Neural cell (in vitro differentiated cells): ENCODE measurements at regions not wholly inside any gene's neighbourhood (a gene's known extent, or its start where the extent isn't known, plus 50 kb on each side); places are given as distances from the start of the nearest gene placed in this dataset.
"Not testable (repeated sequence)": the region's sequence is repeated elsewhere in the genome, so short reads cannot be mapped to it uniquely, and the experiment has no call there.

Experiments used
- H2AFZ ChIP-seq: fragments of 200-600, 300-800 bp; sonication (generic), shearing (Covaris generic); 2 replicates; pipeline ENCODE4 v1.6.0; 2014; ENCODE audit warnings: low read depth, mild to moderate bottlenecking, antibody characterized with exemption, low read length, moderate library complexity
- H3F3A ChIP-seq: fragments of 200-600 bp; shearing (Covaris generic); 2 replicates; pipeline ENCODE4 v1.6.1; 2016; ENCODE audit warnings: mild to moderate bottlenecking, moderate library complexity, mixed read lengths, antibody characterized with exemption, low read length; ENCODE audit not compliant: insufficient read depth, poor library complexity, severe bottlenecking
- H3K27ac ChIP-seq: fragments of 200-600, 300-800 bp; sonication (generic), shearing (Covaris generic); 2 replicates; pipeline ENCODE4 v1.5.1; 2014; ENCODE audit warnings: mild to moderate bottlenecking, low read length, moderate library complexity
- H3K27me3 ChIP-seq: fragments of 300-800, 200-600 bp; sonication (generic), shearing (Covaris generic); 2 replicates; pipeline ENCODE4 v1.6.0; 2014; ENCODE audit warnings: mild to moderate bottlenecking, low read depth, low read length, moderate library complexity; ENCODE audit not compliant: insufficient read depth
- H3K36me3 ChIP-seq: fragments of 300-800, 200-600 bp; sonication (generic), shearing (Covaris generic); 2 replicates; pipeline ENCODE4 v1.5.1; 2014; ENCODE audit warnings: mild to moderate bottlenecking, antibody characterized with exemption, low read length, moderate library complexity; ENCODE audit not compliant: insufficient read depth
- H3K4me2 ChIP-seq: fragments of 300-800, 200-600 bp; sonication (generic), shearing (Covaris generic); 2 replicates; pipeline ENCODE4 v1.6.0; 2014; ENCODE audit warnings: mild to moderate bottlenecking, low read length
- H3K4me3 ChIP-seq: fragments of 300-800, 200-600 bp; sonication (generic), shearing (Covaris generic); 2 replicates; pipeline ENCODE4 v1.5.1; 2014; ENCODE audit warnings: mild to moderate bottlenecking, low read length, moderate library complexity
- H3K79me2 ChIP-seq: fragments of 200-600 bp; shearing (Covaris generic); replicated peaks from 2 replicates; pipeline ENCODE4 v1.6.0; 2014; ENCODE audit warnings: mild to moderate bottlenecking, low read length, moderate library complexity; ENCODE audit not compliant: insufficient read depth
- H3K9ac ChIP-seq: fragments of 300-800, 200-600 bp; sonication (generic), shearing (Covaris generic); 2 replicates; pipeline ENCODE4 v1.6.1; 2016; ENCODE audit warnings: mild to moderate bottlenecking, low read length, mixed read lengths
- H3K9me2 ChIP-seq: fragments of 200-600 bp; shearing (Covaris generic); 2 replicates; pipeline ENCODE4 v1.6.1; 2016; ENCODE audit warnings: mild to moderate bottlenecking, low read length, mixed read lengths; ENCODE audit not compliant: insufficient read depth
- H3K9me3 ChIP-seq: fragments of 200-600, 300-800 bp; sonication (generic), shearing (Covaris generic); 2 replicates; pipeline ENCODE4 v1.6.1; 2016; ENCODE audit warnings: mild to moderate bottlenecking, mixed run types, low read length, moderate library complexity, mixed read lengths
- H4K20me1 ChIP-seq: fragments of 200-600 bp; shearing (Covaris generic); 2 replicates; pipeline ENCODE4 v1.6.1; 2016; ENCODE audit warnings: mild to moderate bottlenecking, mixed run types; ENCODE audit not compliant: insufficient read depth
- CTCF ChIP-seq: fragments of 450-650 bp; IDR thresholded peaks from 2 replicates; pipeline ENCODE4 v1.5.1; 2014; ENCODE audit warnings: antibody characterized with exemption, mild to moderate bottlenecking, moderate library complexity; ENCODE audit not compliant: poor library complexity, severe bottlenecking
- EP300 ChIP-seq: fragments of 450-650 bp; conservative IDR thresholded peaks from 2 replicates; pipeline ENCODE4 v1.6.1; 2014; ENCODE audit warnings: antibody characterized with exemption, mild to moderate bottlenecking, moderate library complexity; ENCODE audit not compliant: poor library complexity, severe bottlenecking
- EZH2 ChIP-seq: fragments of 200-600, 300-800 bp; shearing (Covaris generic), sonication (generic); IDR thresholded peaks from 2 replicates; pipeline ENCODE4 v1.6.1; 2014; ENCODE audit warnings: antibody characterized with exemption, low read length, borderline replicate concordance, mild to moderate bottlenecking; ENCODE audit not compliant: insufficient read depth, poor library complexity, severe bottlenecking
- MXI1 ChIP-seq: fragments of 450-650 bp; conservative IDR thresholded peaks from 2 replicates; pipeline ENCODE4 v1.6.1; 2014; ENCODE audit warnings: antibody characterized with exemption, mild to moderate bottlenecking; ENCODE audit not compliant: poor library complexity, severe bottlenecking
- POLR2AphosphoS5 ChIP-seq: IDR thresholded peaks from 2 replicates; pipeline ENCODE4 v1.6.1; 2012
- RAD21 ChIP-seq: fragments of 450-650 bp; conservative IDR thresholded peaks from 2 replicates; pipeline ENCODE4 v1.6.1; 2014; ENCODE audit warnings: antibody characterized with exemption, mild to moderate bottlenecking, moderate library complexity
- REST ChIP-seq: IDR thresholded peaks from 2 replicates; pipeline ENCODE4 v1.6.1; 2012; ENCODE audit warnings: borderline replicate concordance
- SMC3 ChIP-seq: fragments of 450-650 bp; conservative IDR thresholded peaks from 2 replicates; pipeline ENCODE4 v1.6.1; 2014; ENCODE audit warnings: antibody characterized with exemption, mild to moderate bottlenecking, moderate library complexity; ENCODE audit not compliant: poor library complexity
- TAF1 ChIP-seq: IDR thresholded peaks from 2 replicates; pipeline ENCODE4 v1.6.1; 2012; ENCODE audit warnings: low read depth

GRCh38 chr6:144468709-144469108 is 183.6 kb downstream of the UTRN start:
- Histone ChIP-seq H3K79me2 (no peaks in the 10 kb centered on the region), H3K36me3 (no peaks in the 10 kb centered on the region), H3K4me3 (no peak overlapping the region), H3K9me3 (no peaks in the 10 kb centered on the region), H2AFZ (no peak overlapping the region), H3K9me2 (no peaks in the 10 kb centered on the region), H3K4me2 (no peak overlapping the region), H4K20me1 (no peaks in the 10 kb centered on the region), H3K9ac (no peak overlapping the region), H3F3A (no peaks in the 10 kb centered on the region), H3K27ac (no peak overlapping the region), H3K27me3 (no peaks in the 10 kb centered on the region)
- no peak for TF ChIP-seq REST
- TF ChIP-seq EZH2 = no peak
- TF ChIP-seq TAF1 = no peak
- no peak for TF ChIP-seq RAD21
- no peak for TF ChIP-seq POLR2AphosphoS5
- TF ChIP-seq MXI1 = no peak
- TF ChIP-seq SMC3 = no peak
- TF ChIP-seq CTCF = no peak
- TF ChIP-seq EP300 = no peak

GRCh38 chr6:144469144-144469575 is 184.0 kb downstream of the UTRN start:
- no peak overlapping the region for H3K9ac ChIP-seq
- no peaks in the 10 kb centered on the region for H3K79me2 ChIP-seq
- no peaks in the 10 kb centered on the region for H3K9me2 ChIP-seq
- no peaks in the 10 kb centered on the region for H3K27me3 ChIP-seq
- H3F3A ChIP-seq = no peaks in the 10 kb centered on the region
- no peaks in the 10 kb centered on the region for H3K9me3 ChIP-seq
- no peak overlapping the region for H3K27ac ChIP-seq
- H3K4me3 ChIP-seq = no peak overlapping the region
- H3K36me3 ChIP-seq = no peaks in the 10 kb centered on the region
- H2AFZ ChIP-seq = no peak overlapping the region
- no peak overlapping the region for H3K4me2 ChIP-seq
- no peak for TF ChIP-seq EP300
- no peak for TF ChIP-seq POLR2AphosphoS5
- TF ChIP-seq CTCF = no peak
- no peak for TF ChIP-seq RAD21
- TF ChIP-seq TAF1 = no peak
- TF ChIP-seq EZH2 = no peak
- TF ChIP-seq REST = no peak
- no peak for TF ChIP-seq MXI1
- no peak for TF ChIP-seq SMC3
- H4K20me1 ChIP-seq = no peaks in the 10 kb centered on the region

- not testable (repeated sequence) for H3K4me2 ChIP-seq, H3K9me2 ChIP-seq, H3K4me3 ChIP-seq, H4K20me1 ChIP-seq, H3K9ac ChIP-seq, H3K27ac ChIP-seq, H2AFZ ChIP-seq, H3K79me2 ChIP-seq, H3K9me3 ChIP-seq, H3F3A ChIP-seq, H3K27me3 ChIP-seq, H3K36me3 ChIP-seq
Observed at GRCh38 chr6:144470201-144470600, 185.1 kb downstream of the UTRN start.
